Skeletal muscle satellite cell (primary cell): ENCODE measurements at regions not wholly inside any gene's neighbourhood (a gene's known extent, or its start where the extent isn't known, plus 50 kb on each side); places are given as distances from the start of the nearest gene placed in this dataset.

Source experiments
- H3K27me3 ChIP-seq: 2 replicates; pipeline ENCODE4 v1.7.0; 2013; ENCODE audit warnings: low read length; ENCODE audit not compliant: control insufficient read depth, insufficient read depth
- H3K36me3 ChIP-seq: 2 replicates; pipeline ENCODE4 v1.7.0; 2013; ENCODE audit warnings: mild to moderate bottlenecking, control low read depth, low read length; ENCODE audit not compliant: insufficient read depth
- H3K4me1 ChIP-seq: 2 replicates; pipeline ENCODE4 v1.7.0; 2013; ENCODE audit warnings: low read length; ENCODE audit not compliant: control insufficient read depth, insufficient read depth
- H3K4me2 ChIP-seq: 2 replicates; pipeline ENCODE4 v1.7.0; 2013; ENCODE audit warnings: mild to moderate bottlenecking, low read length
- H3K4me3 ChIP-seq: 2 replicates; pipeline ENCODE4 v1.7.0; 2013; ENCODE audit warnings: low read length
- H3K9ac ChIP-seq: 2 replicates; pipeline ENCODE4 v1.7.0; 2013; ENCODE audit warnings: mild to moderate bottlenecking, low read depth, low read length, moderate library complexity
- H3K9me3 ChIP-seq: replicated peaks from 2 replicates; pipeline ENCODE4 v1.7.0; 2013; ENCODE audit warnings: mild to moderate bottlenecking, control low read depth, low read length

DNA sequence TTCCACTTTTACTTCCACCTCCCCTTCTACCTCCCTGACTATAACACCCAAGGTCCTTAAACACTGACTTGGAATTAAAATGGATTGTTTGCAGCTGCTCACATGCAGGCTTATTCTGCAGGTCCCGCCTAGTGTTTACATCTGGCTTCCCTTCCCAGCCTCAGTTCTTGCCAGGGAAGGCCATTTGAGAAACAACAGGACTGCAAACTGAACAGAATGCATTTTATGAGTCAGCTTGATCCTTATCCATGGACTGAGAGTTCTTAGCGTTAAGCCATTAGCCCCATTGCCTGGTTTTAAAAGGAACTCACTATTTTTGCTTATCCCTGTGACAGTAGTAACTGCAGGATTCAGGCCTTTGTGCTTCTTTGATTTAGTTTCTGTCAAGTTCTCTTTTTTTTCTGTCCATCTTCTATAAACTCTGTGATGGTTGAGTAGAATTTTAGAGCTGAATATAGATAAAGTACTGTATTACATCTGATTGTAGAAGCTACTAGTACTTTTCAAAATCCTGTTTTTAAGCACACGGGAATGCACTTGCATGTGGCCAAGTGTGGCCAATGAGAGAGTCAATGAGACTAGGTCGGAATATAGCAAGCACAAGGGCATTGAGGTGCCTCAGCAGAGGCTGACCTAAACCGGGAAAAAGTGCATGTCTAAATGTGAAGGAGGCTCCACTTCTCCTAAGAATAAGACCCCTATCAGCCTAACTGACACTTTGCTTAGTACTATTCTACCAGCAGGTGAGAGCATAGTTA, 106.4 kb downstream of the TUSC7 start:
- Histone ChIP-seq H3K4me3 (no peak overlapping the region), H3K27me3 (peaks cover 2% of the 10 kb centered on the region), H3K4me1 (no peaks in the 10 kb centered on the region), H3K4me2 (no peak overlapping the region), H3K9me3 (no peaks in the 10 kb centered on the region), H3K9ac (no peak overlapping the region), H3K36me3 (no peaks in the 10 kb centered on the region)

GRCh38 chr3:116821371-116821770, 111.8 kb downstream of the TUSC7 start:
- Histone ChIP-seq H3K9me3 (no peaks in the 10 kb centered on the region), H3K4me2 (no peak overlapping the region), H3K4me1 (no peaks in the 10 kb centered on the region), H3K4me3 (no peak overlapping the region), H3K36me3 (no peaks in the 10 kb centered on the region), H3K27me3 (no peaks in the 10 kb centered on the region), H3K9ac (no peak overlapping the region)

DNA sequence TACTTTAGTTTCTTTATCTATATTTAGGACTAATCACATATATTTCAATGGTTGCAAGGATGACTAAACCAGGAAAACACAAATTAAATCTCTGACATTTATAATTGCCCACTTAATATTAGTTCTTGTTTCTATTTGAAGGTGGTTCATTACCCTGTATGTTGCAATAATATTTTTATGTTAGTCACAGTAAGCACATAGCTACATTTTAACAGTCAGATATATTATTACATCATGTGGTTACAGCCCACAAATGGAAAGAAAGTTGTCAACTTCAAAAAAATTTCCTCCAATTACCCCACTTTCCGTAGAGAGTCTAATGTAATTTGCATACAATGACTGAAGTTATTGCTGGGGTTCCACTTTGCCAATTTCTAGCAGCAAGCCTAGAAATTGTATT, 114.6 kb downstream of the TUSC7 start:
- no peaks in the 10 kb centered on the region for H3K4me1 ChIP-seq
- no peaks in the 10 kb centered on the region for H3K9me3 ChIP-seq
- H3K4me3 ChIP-seq, result no peak overlapping the region
- no peak overlapping the region for H3K9ac ChIP-seq
- H3K36me3 ChIP-seq, result no peaks in the 10 kb centered on the region
- H3K27me3 ChIP-seq, result no peaks in the 10 kb centered on the region
- H3K4me2 ChIP-seq, result no peak overlapping the region

DNA sequence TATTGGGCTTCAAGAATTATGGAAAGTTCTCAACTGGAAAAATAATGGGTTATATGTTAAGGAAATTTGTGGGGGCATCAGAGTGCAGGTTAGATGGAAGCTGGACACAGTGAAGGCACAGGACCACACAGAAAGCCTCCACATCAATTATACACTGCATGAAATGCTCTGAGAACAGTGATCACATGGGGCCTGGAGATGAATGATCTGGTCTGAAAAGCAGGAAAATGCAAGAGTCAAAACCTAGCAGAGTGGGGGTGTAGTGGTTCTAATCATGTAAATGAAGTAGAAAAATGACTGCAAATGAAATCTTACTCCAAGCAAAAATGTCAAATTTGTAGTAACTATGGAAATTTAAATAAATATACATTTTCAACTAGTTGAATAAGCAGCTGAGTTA, 123.6 kb downstream of the TUSC7 start:
- Histone ChIP-seq H3K27me3 (no peaks in the 10 kb centered on the region), H3K36me3 (no peaks in the 10 kb centered on the region), H3K9me3 (no peaks in the 10 kb centered on the region), H3K4me1 (peaks cover 17% of the 10 kb centered on the region), H3K9ac (no peak overlapping the region), H3K4me2 (no peak overlapping the region), H3K4me3 (no peak overlapping the region)

GRCh38 chr3:116834816-116835215, 125.2 kb downstream of the TUSC7 start:
- H3K4me3 ChIP-seq, result no peak overlapping the region
- no peaks in the 10 kb centered on the region for H3K27me3 ChIP-seq
- H3K4me2 ChIP-seq, result no peak overlapping the region
- no peaks in the 10 kb centered on the region for H3K9me3 ChIP-seq
- no peak overlapping the region for H3K9ac ChIP-seq
- no peaks in the 10 kb centered on the region for H3K36me3 ChIP-seq
- H3K4me1 ChIP-seq, result peaks cover 17% of the 10 kb centered on the region

DNA sequence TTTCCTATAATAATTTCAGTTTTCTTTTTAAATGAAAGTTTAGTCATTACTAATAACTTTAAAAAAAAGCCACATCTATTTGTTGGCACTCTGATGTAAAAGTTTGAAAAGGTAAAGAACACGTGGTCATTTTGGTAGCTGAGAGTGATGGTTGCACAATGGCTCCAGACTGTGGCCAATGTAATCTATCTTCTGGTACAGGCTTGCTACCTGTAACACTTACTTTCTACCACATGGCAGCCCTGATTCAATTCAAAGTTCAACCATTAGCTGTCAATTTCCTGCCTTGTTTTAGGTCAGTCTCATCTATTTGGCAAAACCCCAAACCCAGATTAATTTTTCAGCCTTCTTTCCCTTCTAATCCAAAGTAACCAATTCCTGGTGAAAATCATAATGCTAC, 126.1 kb downstream of the TUSC7 start:
- Histone ChIP-seq H3K4me1 (peaks cover 17% of the 10 kb centered on the region), H3K27me3 (no peaks in the 10 kb centered on the region), H3K4me3 (no peak overlapping the region), H3K9ac (no peak overlapping the region), H3K36me3 (no peaks in the 10 kb centered on the region), H3K9me3 (no peaks in the 10 kb centered on the region), H3K4me2 (no peak overlapping the region)

DNA sequence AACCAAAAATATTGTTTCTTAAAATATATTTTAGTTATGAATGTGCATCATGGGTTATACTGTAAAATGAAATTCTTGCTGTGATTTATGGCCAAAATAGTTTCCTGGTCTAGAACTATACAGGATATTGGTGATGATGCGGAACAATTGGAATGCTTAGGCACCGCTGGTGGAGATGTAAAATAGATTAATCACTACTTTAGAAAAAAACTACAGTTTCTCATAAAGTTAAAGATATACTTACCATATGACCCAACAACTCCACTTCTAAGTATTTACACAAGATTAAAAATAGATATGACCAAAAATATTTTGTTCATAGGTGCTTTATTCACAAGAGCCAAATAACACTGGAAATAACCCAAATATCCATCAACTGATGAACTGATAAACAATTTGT, 126.7 kb downstream of the TUSC7 start:
- H3K27me3 ChIP-seq, result no peaks in the 10 kb centered on the region
- no peak overlapping the region for H3K4me3 ChIP-seq
- H3K9ac ChIP-seq, result no peak overlapping the region
- H3K36me3 ChIP-seq, result no peaks in the 10 kb centered on the region
- no peaks in the 10 kb centered on the region for H3K9me3 ChIP-seq
- peaks cover 17% of the 10 kb centered on the region for H3K4me1 ChIP-seq
- H3K4me2 ChIP-seq, result peak overlapping the region; percentile 24

DNA sequence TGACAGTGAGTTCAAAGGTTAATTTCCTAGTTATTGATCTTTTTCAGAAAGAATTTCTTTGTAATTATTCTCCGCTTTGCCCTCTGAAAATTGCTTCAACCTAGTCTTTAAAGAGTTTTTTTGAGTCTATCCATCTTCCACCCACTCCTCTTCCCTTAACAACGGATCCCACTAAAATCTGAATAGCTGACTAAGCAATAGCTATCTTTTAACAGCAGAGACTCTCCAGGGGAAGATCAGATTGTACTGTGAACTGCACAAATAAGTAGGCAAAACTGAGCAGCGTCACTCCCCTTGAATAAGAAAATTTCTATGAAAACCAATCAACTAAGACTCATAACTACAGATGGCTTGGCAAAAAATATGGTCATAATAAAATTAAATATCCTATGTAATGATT, 127.9 kb downstream of the TUSC7 start:
- H3K36me3 ChIP-seq, result no peaks in the 10 kb centered on the region
- H3K4me2 ChIP-seq, result no peak overlapping the region
- H3K4me3 ChIP-seq, result no peak overlapping the region
- H3K27me3 ChIP-seq, result no peaks in the 10 kb centered on the region
- no peak overlapping the region for H3K9ac ChIP-seq
- no peaks in the 10 kb centered on the region for H3K9me3 ChIP-seq
- peaks cover 17% of the 10 kb centered on the region for H3K4me1 ChIP-seq

DNA sequence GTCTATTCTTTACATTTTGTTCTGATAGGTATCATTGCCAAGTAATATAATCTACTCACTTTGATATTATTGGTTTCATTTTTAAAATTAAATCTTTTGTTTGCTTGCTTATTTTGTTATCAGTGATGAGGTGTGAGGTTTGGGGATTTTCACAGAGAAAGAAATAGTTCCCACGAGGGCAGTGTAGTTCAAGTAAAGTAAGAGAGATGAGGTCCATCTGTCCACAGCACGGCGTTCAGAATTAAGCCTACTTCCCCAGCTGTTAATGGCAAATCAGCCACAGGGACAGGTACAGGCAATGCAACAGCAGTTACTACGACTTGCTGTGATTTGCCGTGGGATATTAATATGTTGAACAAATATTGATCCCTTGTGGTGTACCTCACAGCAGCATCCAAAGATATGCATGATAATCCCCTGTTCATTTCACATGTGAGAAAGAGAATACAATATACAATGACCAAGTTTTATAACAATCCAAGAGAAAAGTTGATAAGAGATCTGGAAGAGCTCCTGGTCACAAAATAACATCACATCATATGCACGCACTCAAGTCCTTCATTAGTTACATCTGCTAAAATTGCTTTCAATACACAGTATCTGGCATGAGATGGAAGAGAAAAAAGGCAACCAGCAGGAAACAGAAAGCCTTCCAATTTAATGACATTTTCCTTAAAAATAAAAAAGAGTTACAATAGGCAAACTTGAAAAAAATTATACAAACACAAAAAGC, 131.6 kb downstream of the TUSC7 start:
- H3K4me1 ChIP-seq, result peaks cover 6% of the 10 kb centered on the region

DNA sequence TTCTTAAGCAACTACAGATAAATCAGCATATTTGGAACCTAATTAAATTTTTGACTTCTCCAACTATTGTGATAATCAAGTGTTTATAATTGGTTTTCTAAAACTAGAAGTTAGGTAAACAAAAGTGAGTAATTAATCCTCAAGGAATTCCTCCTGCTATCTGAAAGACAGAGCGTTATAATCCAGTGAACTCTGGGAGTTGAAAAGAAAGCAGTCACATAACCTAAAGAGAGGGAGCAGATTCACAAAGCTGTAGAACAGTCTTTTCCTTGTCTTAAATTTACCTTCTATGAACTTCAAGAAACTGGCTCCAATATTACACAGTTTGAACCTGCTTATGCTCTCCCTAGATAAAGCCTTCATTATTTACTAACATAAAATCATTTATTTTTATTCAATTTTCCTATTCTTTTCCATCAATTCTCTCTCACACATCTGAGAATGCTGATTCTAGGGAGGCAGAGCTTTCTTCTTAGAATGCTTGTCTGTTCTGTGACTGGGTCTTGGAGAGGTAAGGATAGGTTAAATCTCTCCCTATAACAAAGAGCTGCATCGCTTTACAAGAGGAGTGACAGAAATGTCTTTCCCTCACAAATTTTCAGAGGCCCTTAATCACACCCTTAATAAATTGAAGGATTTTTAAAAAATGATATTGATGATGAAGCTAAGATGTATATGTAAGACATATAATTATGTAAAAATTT, 132.8 kb downstream of the TUSC7 start:
- H3K4me2 ChIP-seq, result no peak overlapping the region
- H3K9me3 ChIP-seq, result no peaks in the 10 kb centered on the region
- no peak overlapping the region for H3K4me3 ChIP-seq
- H3K36me3 ChIP-seq, result no peaks in the 10 kb centered on the region
- H3K9ac ChIP-seq, result no peak overlapping the region
- H3K27me3 ChIP-seq, result peaks cover 5% of the 10 kb centered on the region
- H3K4me1 ChIP-seq, result no peaks in the 10 kb centered on the region

More for the DNA sequence above, 131.6 kb downstream of the TUSC7 start:
- Histone ChIP-seq H3K27me3 (peaks cover 3% of the 10 kb centered on the region), H3K9ac (no peak overlapping the region), H3K4me3 (no peak overlapping the region), H3K36me3 (no peaks in the 10 kb centered on the region), H3K9me3 (no peaks in the 10 kb centered on the region), H3K4me2 (no peak overlapping the region)

DNA sequence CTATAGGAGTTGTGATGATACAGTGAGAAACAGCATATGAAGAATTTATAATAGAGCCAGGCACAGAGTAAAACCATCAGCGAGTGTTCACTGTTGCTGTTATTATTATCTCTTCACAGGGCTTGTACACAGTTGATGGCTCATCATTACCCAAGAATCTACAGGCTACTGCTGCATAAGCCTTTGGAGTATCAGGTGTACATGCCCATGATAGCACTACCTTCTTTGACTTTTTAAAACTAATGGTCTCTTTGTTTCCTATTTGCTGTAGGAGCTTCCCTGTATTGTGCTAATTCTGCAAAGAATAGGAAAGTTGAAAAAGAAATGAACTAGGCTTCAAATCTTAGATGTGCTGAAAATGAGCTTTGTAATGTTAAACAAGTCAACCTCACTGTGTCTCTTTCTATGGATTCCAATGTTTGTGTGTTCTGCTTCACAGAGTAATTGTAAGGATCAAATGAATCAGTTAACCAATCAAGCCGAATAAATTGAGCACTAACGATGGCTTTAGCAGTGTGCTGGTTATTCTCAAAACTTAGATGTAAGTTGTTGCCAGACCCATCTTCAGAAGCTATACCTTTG, 138.8 kb downstream of the TUSC7 start:
- no peak overlapping the region for H3K4me3 ChIP-seq
- no peaks in the 10 kb centered on the region for H3K4me1 ChIP-seq
- H3K36me3 ChIP-seq, result no peaks in the 10 kb centered on the region
- H3K27me3 ChIP-seq, result peaks cover 8% of the 10 kb centered on the region
- H3K9me3 ChIP-seq, result no peaks in the 10 kb centered on the region
- no peak overlapping the region for H3K4me2 ChIP-seq
- H3K9ac ChIP-seq, result no peak overlapping the region
